ENCODE measurements at regions not wholly inside any gene's neighbourhood (a gene's known extent, or its start where the extent isn't known, plus 50 kb on each side); places are given as distances from the start of the nearest gene placed in this dataset.

- TF ChIP-seq, protein P1, sequence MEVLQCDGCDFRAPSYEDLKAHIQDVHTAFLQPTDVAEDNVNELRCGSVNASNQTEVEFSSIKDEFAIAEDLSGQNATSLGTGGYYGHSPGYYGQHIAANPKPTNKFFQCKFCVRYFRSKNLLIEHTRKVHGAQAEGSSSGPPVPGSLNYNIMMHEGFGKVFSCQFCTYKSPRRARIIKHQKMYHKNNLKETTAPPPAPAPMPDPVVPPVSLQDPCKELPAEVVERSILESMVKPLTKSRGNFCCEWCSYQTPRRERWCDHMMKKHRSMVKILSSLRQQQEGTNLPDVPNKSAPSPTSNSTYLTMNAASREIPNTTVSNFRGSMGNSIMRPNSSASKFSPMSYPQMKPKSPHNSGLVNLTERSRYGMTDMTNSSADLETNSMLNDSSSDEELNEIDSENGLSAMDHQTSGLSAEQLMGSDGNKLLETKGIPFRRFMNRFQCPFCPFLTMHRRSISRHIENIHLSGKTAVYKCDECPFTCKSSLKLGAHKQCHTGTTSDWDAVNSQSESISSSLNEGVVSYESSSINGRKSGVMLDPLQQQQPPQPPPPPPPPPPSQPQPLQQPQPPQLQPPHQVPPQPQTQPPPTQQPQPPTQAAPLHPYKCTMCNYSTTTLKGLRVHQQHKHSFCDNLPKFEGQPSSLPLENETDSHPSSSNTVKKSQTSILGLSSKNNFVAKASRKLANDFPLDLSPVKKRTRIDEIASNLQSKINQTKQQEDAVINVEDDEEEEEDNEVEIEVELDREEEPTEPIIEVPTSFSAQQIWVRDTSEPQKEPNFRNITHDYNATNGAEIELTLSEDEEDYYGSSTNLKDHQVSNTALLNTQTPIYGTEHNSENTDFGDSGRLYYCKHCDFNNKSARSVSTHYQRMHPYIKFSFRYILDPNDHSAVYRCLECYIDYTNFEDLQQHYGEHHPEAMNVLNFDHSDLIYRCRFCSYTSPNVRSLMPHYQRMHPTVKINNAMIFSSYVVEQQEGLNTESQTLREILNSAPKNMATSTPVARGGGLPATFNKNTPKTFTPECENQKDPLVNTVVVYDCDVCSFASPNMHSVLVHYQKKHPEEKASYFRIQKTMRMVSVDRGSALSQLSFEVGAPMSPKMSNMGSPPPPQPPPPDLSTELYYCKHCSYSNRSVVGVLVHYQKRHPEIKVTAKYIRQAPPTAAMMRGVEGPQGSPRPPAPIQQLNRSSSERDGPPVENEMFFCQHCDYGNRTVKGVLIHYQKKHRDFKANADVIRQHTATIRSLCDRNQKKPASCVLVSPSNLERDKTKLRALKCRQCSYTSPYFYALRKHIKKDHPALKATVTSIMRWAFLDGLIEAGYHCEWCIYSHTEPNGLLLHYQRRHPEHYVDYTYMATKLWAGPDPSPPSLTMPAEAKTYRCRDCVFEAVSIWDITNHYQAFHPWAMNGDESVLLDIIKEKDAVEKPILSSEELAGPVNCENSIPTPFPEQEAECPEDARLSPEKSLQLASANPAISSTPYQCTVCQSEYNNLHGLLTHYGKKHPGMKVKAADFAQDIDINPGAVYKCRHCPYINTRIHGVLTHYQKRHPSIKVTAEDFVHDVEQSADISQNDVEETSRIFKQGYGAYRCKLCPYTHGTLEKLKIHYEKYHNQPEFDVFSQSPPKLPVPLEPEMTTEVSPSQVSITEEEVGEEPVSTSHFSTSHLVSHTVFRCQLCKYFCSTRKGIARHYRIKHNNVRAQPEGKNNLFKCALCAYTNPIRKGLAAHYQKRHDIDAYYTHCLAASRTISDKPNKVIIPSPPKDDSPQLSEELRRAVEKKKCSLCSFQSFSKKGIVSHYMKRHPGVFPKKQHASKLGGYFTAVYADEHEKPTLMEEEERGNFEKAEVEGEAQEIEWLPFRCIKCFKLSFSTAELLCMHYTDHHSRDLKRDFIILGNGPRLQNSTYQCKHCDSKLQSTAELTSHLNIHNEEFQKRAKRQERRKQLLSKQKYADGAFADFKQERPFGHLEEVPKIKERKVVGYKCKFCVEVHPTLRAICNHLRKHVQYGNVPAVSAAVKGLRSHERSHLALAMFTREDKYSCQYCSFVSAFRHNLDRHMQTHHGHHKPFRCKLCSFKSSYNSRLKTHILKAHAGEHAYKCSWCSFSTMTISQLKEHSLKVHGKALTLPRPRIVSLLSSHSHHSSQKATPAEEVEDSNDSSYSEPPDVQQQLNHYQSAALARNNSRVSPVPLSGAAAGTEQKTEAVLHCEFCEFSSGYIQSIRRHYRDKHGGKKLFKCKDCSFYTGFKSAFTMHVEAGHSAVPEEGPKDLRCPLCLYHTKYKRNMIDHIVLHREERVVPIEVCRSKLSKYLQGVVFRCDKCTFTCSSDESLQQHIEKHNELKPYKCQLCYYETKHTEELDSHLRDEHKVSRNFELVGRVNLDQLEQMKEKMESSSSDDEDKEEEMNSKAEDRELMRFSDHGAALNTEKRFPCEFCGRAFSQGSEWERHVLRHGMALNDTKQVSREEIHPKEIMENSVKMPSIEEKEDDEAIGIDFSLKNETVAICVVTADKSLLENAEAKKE (CRISPR knock-in tag; IDR thresholded peaks at IDR 0.05): no peak
- TF ChIP-seq ZNF331 (CRISPR knock-in tag; IDR thresholded peaks at IDR 0.05; ENCODE audit: low read depth) (no peak), ZNF114 (CRISPR knock-in tag; IDR thresholded peaks at IDR 0.05) (no peak), CTCF (conservative IDR thresholded peaks at IDR 0.05; ENCODE audit: low read depth in 2 of 2) (no peak), POLR2AphosphoS5 (IDR thresholded peaks at IDR 0.05; ENCODE audit: low read depth) (no peak), EZH2 (IDR thresholded peaks at IDR 0.05; ENCODE audit: low read depth, unreplicated experiment) (no peak), STAT1 (IDR thresholded peaks at IDR 0.05; ENCODE audit: unreplicated experiment) (no peak), JUNB (IDR thresholded peaks at IDR 0.05; ENCODE audit: unreplicated experiment) (no peak), NANOG (IDR thresholded peaks at IDR 0.05; ENCODE audit: borderline replicate concordance) (no peak)
Measured at GRCh38 chr3:25354071-25354470, 74.0 kb upstream of the RARB start (continued).
